MCF 10A (cell line): ENCODE measurements at regions not wholly inside any gene's neighbourhood (a gene's known extent, or its start where the extent isn't known, plus 50 kb on each side); places are given as distances from the start of the nearest gene placed in this dataset.
"Not testable (repeated sequence)": the region's sequence is repeated elsewhere in the genome, so short reads cannot be mapped to it uniquely, and the experiment has no call there.

Source experiments
- BruUV-seq: library from RNA; stranded (reverse); fragments of 400-500 nt; replicated peaks from 2 replicates; lab custom pipeline; 2021; lab: Mats Ljungman, UMichigan
- CTCF ChIA-PET: fragments of 300-600 bp; sonication (Branson Sonifier 250); formaldehyde crosslinking; extraction: SDS; loops from one replicate; lab custom pipeline; 2021; ENCODE audit warnings: antibody characterized with exemption, inconsistent platforms; lab: Yijun Ruan, JAX
- POLR2A ChIA-PET: fragments of 300-600, 350-650 bp; sonication (Branson Sonifier 250); formaldehyde crosslinking; extraction: SDS; loops from one replicate; lab custom pipeline; 2020; ENCODE audit warnings: antibody characterized with exemption, inconsistent platforms; lab: Yijun Ruan, JAX
- DNase-seq: peaks from one replicate; pipeline ENCODE4 v3.0.0-alpha.2; 2018; ENCODE audit not compliant: unreplicated experiment
- H3K27ac Mint-ChIP-seq: one replicate; pipeline ENCODE4 v1.8.0; 2022; ENCODE audit warnings: mild to moderate bottlenecking, low read depth, mixed read lengths; ENCODE audit not compliant: unreplicated experiment
- H3K27me3 Mint-ChIP-seq: one replicate; pipeline ENCODE4 v1.8.0; 2022; ENCODE audit warnings: mixed read lengths; ENCODE audit not compliant: insufficient read depth, unreplicated experiment
- H3K36me3 Mint-ChIP-seq: one replicate; pipeline ENCODE4 v1.8.0; 2022; ENCODE audit warnings: mild to moderate bottlenecking, moderate library complexity, mixed read lengths; ENCODE audit not compliant: insufficient read depth, unreplicated experiment
- H3K4me1 Mint-ChIP-seq: one replicate; pipeline ENCODE4 v1.8.0; 2022; ENCODE audit warnings: mixed read lengths; ENCODE audit not compliant: insufficient read depth, unreplicated experiment
- H3K4me3 Mint-ChIP-seq: one replicate; pipeline ENCODE4 v1.8.0; 2022; ENCODE audit warnings: mild to moderate bottlenecking, moderate library complexity, mixed read lengths; ENCODE audit not compliant: unreplicated experiment
- H3K9me3 Mint-ChIP-seq: one replicate; pipeline ENCODE4 v1.8.0; 2022; ENCODE audit warnings: mixed read lengths; ENCODE audit not compliant: unreplicated experiment
- intact Hi-C: fragments of 100-400 bp; cut with micrococcal nuclease; formaldehyde crosslinking; loops from 2 replicates; pipeline ENCODE4 v1.14.1; 2022

DNA sequence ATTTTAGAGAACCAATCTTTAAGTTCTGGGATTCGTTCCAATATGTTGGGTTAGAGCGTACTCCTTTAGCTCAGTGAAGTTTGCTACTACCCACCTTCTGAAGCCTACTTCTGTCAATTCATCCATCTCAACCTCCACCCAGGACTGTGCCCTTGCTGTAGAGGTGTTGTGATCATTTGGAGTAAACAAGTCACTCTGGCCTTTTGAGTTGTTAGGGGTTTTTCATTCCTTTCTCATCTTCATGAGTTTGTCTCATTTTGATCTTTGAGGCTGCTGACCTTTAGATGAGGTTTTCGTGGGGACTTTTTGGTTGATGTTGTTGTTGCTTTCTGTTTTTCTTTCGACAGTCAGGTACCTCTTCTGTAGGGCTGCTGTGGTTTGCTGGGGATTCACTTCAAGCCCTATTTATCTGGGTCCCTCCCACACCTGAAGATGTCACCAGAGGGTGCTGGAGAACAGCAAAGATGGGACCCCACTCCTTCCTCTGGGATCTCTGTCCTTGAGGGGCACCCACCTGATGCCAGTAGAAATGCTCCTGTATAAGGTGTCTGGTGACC is 158.4 kb downstream of the ANKRD36B start:
- H3K27ac Mint-ChIP-seq, H3K4me3 Mint-ChIP-seq, H3K4me1 Mint-ChIP-seq, intact Hi-C loops, H3K36me3 Mint-ChIP-seq, BruUV-seq, H3K27me3 Mint-ChIP-seq, H3K9me3 Mint-ChIP-seq, DNase-seq, CTCF ChIA-PET, POLR2A ChIA-PET: not testable (repeated sequence)

DNA sequence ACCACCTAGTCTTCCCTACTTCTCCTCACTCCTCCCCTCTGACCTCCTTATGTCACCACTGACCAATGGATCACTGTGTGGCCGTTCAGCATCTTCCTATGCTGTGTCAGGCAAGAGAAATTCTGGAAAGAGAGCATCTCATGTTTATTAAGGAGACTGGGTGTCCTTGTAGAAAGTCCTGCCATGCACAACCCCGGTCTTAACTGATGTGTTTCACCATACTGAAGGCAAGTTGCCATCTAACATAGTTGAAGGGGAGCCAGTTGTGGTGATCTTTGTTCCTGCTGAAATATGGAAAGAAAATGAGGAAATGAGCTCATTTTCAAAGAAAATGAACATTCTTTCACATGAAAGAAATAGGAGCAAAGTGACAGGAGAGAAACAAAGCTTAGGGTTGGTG is 167.3 kb downstream of the ANKRD36B start:
- H3K4me1 Mint-ChIP-seq, CTCF ChIA-PET, POLR2A ChIA-PET, H3K27me3 Mint-ChIP-seq, H3K36me3 Mint-ChIP-seq, DNase-seq, H3K4me3 Mint-ChIP-seq, H3K9me3 Mint-ChIP-seq, BruUV-seq, H3K27ac Mint-ChIP-seq, intact Hi-C loops: not testable (repeated sequence)

DNA sequence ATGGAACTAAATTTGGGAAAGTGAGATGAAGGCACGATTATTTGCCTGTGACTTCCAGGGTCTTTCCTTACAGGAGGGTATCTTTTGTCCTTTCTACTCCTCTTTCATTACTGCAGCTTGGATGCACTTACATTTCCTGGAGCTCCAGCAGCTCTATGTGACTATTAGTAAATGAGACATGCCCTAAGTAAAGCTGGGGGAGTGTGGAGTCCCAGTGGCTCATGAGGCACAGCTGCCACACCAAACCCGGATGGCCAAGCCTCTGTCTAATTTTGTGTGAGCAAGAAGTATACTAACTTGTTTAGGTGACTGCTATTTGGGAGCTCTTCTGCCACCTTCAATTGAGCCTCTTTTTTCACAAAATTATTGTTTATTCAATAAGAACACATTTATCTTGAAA is 183.3 kb downstream of the ANKRD36B start:
- not testable (repeated sequence) for H3K27me3 Mint-ChIP-seq

DNA sequence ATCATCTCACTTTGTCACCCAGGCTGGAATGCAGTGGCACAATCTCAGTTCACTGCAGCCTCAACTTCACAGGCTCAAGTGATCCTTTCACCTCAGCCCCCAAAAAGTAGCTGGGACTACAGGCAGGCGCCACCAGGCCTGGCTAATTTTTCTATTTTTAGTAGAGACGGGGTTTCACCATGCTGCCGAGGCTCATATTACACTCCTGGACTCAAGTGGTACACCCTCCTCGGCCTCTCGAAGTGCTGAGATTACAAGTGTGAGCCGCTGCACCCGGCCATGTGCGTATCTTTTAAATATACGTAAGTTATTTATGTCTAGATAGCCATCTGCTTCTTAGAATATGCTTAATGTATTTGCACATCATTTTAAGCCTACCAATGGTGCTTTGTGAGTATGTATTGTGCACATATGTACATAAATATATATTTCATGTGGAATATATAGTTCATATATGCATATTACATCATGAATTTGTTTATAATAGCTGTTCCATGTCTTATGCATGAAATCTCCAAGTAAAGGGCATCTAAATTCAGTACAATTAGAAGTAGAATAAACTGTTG is 184.4 kb downstream of the ANKRD36B start:
- CTCF ChIA-PET, POLR2A ChIA-PET, H3K27me3 Mint-ChIP-seq, intact Hi-C loops, BruUV-seq, H3K4me3 Mint-ChIP-seq, H3K36me3 Mint-ChIP-seq, H3K9me3 Mint-ChIP-seq, H3K27ac Mint-ChIP-seq, DNase-seq, H3K4me1 Mint-ChIP-seq: not testable (repeated sequence)

More for the DNA sequence above, 183.3 kb downstream of the ANKRD36B start:
- POLR2A ChIA-PET, intact Hi-C loops, H3K36me3 Mint-ChIP-seq, H3K4me1 Mint-ChIP-seq, BruUV-seq, DNase-seq, H3K9me3 Mint-ChIP-seq, H3K27ac Mint-ChIP-seq, CTCF ChIA-PET, H3K4me3 Mint-ChIP-seq: not testable (repeated sequence)

DNA sequence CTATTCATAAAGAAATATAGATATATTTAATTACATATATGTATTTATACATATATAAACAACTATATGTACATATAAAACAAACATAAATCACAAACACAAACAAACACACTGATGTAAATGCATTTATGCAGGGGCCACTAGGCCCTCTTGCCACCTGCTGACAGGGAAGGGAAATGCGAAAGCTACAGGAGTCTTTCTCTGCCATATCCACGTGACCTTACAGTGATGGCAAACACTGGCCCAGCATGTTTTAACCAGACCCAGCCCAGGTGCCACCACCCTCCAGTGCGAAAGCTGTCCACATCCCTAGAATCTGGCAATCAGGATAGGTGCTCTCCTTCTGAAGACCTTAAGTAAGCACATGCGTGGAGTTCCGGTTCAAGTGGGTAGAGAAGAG is 187.0 kb downstream of the ANKRD36B start:
- intact Hi-C loops, H3K4me1 Mint-ChIP-seq, H3K27me3 Mint-ChIP-seq, BruUV-seq, DNase-seq, H3K36me3 Mint-ChIP-seq, H3K4me3 Mint-ChIP-seq, CTCF ChIA-PET, H3K27ac Mint-ChIP-seq, POLR2A ChIA-PET, H3K9me3 Mint-ChIP-seq: not testable (repeated sequence)

DNA sequence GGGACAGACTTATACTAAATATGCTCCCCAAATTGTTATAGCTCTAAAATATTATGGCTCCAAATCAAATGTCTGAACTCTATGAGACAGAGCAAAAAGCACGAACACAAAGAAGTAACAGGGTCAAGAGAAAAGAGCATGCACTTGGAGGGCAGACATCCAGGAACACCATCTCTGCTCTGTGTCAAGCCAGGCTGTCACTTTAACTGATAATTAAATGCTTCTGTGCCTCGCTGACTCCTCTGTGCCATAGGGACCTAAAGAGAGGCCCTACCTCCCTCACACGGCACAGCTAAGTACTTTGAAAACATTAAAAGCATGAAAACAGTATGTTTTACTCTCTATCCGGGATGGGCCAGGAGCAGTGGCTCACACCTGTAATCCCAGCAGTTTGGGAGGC is 194.0 kb downstream of the ANKRD36B start:
- POLR2A ChIA-PET, H3K36me3 Mint-ChIP-seq, H3K4me1 Mint-ChIP-seq, H3K27me3 Mint-ChIP-seq, BruUV-seq, intact Hi-C loops, H3K9me3 Mint-ChIP-seq, DNase-seq, CTCF ChIA-PET, H3K4me3 Mint-ChIP-seq, H3K27ac Mint-ChIP-seq: not testable (repeated sequence)

DNA sequence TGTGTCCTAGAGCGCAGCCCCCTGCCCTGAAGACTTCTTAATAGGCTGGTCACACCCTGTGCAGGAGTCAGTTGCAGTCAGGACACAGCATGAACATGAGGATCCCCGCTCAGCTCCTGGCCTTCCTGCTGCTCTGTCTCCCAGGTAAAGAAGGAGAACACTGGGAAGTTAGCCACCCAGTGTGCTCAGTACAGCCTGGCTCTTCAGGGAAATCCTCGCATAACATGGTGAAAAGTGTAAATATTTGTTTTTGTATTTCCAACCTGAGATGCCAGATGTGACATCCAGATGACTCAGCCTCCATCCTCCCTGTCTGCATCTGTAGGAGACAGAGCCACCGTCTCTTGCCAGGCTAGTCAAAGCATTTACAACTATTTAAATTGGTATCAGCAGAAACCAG is 203.9 kb downstream of the ANKRD36B start:
- POLR2A ChIA-PET, H3K27ac Mint-ChIP-seq, H3K36me3 Mint-ChIP-seq, H3K9me3 Mint-ChIP-seq, H3K4me1 Mint-ChIP-seq, H3K4me3 Mint-ChIP-seq, BruUV-seq, H3K27me3 Mint-ChIP-seq, DNase-seq, intact Hi-C loops, CTCF ChIA-PET: not testable (repeated sequence)

DNA sequence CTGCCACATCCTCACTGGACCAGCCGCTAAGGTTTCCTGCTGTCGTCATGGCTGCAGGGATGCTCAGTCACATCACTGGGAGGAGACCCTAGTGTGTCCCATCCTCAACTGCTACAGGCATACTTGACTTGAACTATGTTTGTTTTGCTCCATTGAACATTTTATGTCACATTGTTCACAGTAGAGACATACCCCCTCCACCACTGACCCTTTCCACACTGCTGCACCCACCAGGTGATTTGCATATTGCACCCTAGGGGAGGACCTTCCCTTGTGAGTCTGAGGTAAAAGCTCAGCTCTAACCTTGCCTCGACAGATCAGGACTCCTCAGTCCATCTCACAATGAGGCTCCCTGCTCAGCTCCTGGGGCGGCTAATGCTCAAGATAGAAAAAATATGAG is 213.8 kb downstream of the ANKRD36B start:
- DNase-seq, H3K27ac Mint-ChIP-seq, H3K27me3 Mint-ChIP-seq, H3K4me3 Mint-ChIP-seq, POLR2A ChIA-PET, intact Hi-C loops, H3K4me1 Mint-ChIP-seq, BruUV-seq, H3K36me3 Mint-ChIP-seq, H3K9me3 Mint-ChIP-seq, CTCF ChIA-PET: not testable (repeated sequence)

DNA sequence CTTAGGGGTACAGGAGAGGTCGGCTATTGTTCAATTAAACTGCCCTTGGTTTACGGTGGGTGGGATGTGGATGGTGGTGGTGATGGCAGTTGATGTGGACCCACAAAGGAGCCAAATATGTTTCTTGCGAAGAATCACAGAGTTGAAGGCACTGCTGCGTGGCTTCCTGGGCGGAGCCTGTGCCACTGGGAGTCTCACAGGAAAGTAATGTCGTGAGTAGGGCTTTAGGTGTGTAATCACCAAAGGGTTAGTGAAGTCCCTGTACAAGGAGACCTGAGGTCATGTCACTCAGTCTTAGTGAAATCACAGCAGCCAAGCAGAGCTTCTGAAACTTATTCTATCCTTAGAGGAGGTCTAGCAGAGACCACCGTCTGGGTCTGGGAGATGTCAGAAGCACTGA is 215.3 kb downstream of the ANKRD36B start:
- H3K9me3 Mint-ChIP-seq, CTCF ChIA-PET, H3K27me3 Mint-ChIP-seq, POLR2A ChIA-PET, BruUV-seq, intact Hi-C loops, H3K4me3 Mint-ChIP-seq, H3K4me1 Mint-ChIP-seq, H3K27ac Mint-ChIP-seq, DNase-seq, H3K36me3 Mint-ChIP-seq: not testable (repeated sequence)
